Stomach (tissue), 4 donors: ENCODE measurements at regions not wholly inside any gene's neighbourhood (a gene's known extent, or its start where the extent isn't known, plus 50 kb on each side); places are given as distances from the start of the nearest gene placed in this dataset.

Source experiments
- EP300 ChIP-seq: sonication (generic); formaldehyde crosslinking; IDR thresholded peaks from one replicate; pipeline ENCODE4 v1.6.1; 2017; ENCODE audit warnings: antibody characterized with exemption
- POLR2A ChIP-seq, 4 donors: fragments of 450-650 bp; IDR thresholded peaks; one replicate each; pipeline ENCODE4 v1.6.1; 2016; ENCODE audit warnings: antibody characterized with exemption in 4 of 4, control low read depth in 2 of 4, mild to moderate bottlenecking in 1 of 4, moderate library complexity in 1 of 4
- TF ChIP-seq, protein P1 (sequence below), 7 experiments: fragments of 450-650 bp in 4 of 7; fragments of 200-600 bp in 3 of 7; sonication (generic) in 3 of 7; IDR thresholded peaks; one replicate each; pipeline ENCODE4 v1.5.1; 2016 to 2019; ENCODE audit warnings: antibody characterized with exemption in 7 of 7, control low read depth in 2 of 7, mild to moderate bottlenecking in 1 of 7

- TF ChIP-seq POLR2A (IDR thresholded peaks at IDR 0.05) (no peak), EP300 (no peak)
- TF ChIP-seq, protein P1, sequence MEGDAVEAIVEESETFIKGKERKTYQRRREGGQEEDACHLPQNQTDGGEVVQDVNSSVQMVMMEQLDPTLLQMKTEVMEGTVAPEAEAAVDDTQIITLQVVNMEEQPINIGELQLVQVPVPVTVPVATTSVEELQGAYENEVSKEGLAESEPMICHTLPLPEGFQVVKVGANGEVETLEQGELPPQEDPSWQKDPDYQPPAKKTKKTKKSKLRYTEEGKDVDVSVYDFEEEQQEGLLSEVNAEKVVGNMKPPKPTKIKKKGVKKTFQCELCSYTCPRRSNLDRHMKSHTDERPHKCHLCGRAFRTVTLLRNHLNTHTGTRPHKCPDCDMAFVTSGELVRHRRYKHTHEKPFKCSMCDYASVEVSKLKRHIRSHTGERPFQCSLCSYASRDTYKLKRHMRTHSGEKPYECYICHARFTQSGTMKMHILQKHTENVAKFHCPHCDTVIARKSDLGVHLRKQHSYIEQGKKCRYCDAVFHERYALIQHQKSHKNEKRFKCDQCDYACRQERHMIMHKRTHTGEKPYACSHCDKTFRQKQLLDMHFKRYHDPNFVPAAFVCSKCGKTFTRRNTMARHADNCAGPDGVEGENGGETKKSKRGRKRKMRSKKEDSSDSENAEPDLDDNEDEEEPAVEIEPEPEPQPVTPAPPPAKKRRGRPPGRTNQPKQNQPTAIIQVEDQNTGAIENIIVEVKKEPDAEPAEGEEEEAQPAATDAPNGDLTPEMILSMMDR (IDR thresholded peaks at IDR 0.05) = no peak
Observed at GRCh38 chr1:239237912-239238311, 148.5 kb upstream of the CHRM3 start.
